A172 (cell line): ENCODE measurements at regions not wholly inside any gene's neighbourhood (a gene's known extent, or its start where the extent isn't known, plus 50 kb on each side); places are given as distances from the start of the nearest gene placed in this dataset.

Source experiments
- DNase-seq: peaks from one replicate; pipeline ENCODE4 v3.0.0-alpha.2; 2015; ENCODE audit warnings: low spot score

GRCh38 chr1:173395762-173396161 is 81.4 kb upstream of the PRDX6 start:
- DNase-seq: peak; percentile 11

GRCh38 chr1:173400387-173400995 is 76.6 kb upstream of the PRDX6 start:
- no peak for DNase-seq

- DNase-seq: no peak
Measured at GRCh38 chr1:173403996-173404395, 73.1 kb upstream of the PRDX6 start.

- no peak for DNase-seq
Measured at GRCh38 chr1:173405281-173405680, 71.9 kb upstream of the PRDX6 start.

DNA sequence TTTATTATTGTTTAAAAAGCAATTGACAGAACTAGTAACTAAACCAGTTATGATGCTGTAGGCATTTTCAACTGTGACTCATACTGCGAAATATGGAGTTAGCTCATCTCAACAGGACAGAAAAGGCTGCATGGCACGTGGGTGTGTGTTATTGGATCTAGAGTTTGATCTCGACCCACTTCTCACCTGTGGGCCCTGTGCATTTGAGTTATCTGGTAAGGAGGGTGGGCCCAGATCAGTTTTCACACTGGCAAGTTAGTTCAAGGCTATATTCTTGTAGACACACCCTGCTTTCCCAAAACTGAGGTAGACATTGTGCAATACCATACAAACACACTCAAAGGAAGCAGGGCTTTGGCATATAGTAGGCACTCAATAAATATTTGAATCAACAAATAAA is 71.3 kb upstream of the PRDX6 start:
- DNase-seq: peak; percentile 65

DNA sequence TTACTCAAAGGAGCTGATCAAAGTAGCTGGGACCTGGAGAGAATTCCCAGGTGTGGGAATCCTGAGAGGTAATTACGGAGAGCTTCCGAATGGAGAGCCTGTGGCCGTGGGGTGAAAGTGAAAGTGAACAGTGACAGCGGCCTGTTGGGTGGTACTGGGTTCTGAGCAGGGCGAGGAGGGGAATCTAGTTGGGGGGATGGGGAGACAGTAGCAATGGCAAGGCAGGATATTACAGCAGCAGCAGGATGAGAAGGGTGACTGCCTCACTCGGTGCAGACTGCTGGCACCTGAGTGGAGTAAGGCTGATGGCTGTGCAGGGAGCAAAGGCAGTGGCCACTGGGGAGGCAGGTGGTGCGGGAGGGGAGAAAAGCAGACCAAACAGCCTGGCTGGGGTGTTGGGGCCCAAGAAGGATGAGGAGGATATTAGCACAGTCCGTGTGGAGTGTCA is 70.3 kb upstream of the PRDX6 start:
- peak; percentile 14 for DNase-seq

DNA sequence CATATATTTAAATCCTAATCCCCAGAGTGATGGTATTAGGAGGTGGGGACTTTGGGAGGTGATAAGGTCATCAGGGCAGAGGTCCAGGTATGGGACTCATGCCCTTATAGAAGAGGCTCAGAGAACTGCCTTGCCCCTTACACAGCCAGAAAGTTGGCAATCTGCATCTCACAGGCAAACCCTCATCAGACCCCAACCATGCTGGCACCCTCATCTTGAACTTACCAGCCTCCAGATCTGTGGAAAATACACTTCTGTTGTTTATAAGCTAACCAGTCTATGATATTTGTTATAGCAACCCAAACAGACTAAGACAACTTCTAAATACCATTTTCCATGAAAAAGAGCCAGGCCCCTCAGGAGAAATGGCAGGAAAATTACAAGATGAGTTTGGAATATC is 69.3 kb upstream of the PRDX6 start:
- no peak for DNase-seq

DNA sequence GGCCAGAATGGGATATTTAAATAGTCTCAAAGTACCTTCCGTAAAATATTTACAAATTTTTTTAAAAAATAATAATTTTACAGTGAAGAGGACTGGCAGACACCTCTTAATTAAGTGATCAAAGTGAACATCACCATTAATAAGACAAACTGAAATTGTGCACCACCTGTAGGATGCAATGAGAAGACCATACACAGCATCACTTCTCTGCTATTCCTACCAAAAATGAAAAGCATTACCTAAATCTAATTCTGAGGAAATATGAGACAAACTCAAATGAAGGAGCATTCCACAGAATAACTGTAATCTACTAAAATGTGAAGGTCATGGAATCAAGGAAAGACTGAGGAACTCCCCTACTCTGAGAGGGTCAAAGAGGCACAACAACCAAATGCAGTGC is 68.2 kb upstream of the PRDX6 start:
- no peak for DNase-seq

DNA sequence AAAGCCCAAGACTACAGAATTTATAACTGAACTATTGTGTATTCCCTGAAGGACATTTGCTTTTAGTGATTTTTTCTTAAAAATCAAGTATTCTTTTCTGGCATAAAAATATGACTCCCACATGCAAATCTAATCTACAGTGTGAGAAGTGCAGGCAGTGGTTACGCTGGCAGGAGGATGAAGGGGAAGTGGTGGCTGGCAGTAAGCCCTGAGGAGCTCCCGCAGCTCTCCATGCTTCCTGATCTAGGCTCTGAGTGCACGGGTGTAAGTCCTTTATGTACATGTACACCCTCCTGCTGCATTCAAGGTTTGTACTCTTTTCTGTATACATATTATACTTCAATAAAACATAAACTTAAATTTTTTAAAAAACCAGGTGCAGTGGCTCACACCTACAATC is 67.5 kb upstream of the PRDX6 start:
- DNase-seq: peak; percentile 88

- no peak for DNase-seq
Measured at GRCh38 chr1:173410133-173410793, 66.9 kb upstream of the PRDX6 start.

- DNase-seq: no peak
Measured at GRCh38 chr1:173410794-173411236, 66.3 kb upstream of the PRDX6 start.

DNA sequence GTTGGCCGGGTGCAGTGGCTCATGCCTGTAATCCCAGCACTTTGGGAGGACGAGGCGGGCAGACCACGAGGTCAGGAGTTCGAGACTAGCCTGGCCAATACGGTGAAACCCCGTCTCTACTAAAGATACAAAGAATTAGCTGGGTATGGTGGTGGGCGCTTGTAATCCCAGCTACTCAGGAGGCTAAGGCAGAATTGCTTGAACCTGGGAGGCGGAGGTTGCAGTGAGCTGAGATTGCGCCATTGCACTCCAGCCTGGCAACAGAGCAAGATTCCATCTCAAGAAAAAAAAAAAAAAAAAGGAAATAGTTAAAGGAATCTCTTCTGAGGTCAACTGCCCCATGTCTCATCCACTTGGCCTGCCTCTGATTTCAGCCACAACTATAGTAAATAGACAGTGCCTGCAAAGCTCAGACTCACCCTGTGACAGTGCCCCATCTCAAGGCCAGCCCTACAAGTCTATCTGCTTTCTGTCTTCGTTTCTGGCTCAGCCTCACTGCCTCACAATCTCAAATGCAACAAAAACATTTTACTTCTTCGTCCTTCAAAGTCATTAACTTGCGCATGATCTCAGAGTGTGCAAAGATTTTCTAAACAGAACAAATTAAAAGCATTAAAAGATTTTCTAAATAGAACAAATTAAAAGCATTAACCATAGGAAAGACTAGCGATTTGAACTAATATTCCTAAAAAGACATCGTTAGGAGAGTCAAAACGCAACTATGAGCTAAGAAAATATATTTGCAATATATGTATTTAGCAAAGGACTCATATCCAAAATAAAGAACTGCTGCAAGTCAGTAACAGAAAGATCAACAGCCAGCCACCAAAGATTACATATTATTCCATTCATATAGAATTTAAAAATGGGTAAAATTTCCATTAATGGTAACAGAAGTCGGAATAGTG is 65.0 kb upstream of the PRDX6 start:
- peak; percentile 51 for DNase-seq

DNA sequence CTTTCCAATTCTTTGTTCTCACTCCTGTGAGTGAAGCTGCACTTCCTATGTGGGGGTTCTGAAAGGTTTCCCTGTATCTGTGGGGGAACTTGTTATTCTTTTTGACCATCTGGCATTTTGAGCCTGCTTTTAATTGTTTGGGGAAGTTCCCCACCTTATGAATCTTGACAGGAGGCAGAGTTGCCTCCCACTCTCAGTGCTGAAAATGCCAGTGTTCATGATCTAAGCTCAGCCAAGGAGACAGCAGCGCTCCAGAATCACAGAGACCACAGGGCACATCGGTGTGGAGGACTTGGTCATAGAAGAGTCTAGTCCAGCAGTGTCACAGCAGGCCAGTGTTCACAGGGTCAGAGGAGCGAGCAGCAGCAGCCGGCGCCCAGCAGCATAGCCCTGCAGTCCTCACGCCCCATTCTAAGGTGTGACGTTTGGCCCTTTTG is 63.8 kb upstream of the PRDX6 start:
- no peak for DNase-seq

DNA sequence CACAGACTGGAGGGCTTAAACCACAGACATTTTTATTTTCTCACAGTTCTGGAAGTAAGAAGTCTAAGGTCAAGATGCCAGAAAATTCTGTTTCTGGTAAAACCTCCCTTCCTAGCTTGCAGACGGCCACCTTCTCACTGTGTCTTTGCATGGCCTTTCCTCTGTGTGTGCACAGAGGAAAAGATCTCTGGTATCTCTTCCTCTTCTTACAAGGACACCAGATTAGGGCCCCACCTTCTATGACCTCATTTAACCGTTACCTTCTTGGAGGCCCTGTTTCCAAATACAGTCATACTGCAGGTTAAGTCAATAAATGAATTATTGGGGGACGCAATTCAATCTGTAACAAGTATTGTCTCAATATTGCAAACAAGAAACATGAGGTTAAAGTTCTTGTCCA is 63.0 kb upstream of the PRDX6 start:
- no peak for DNase-seq

GRCh38 chr1:173414539-173415226 is 62.5 kb upstream of the PRDX6 start:
- DNase-seq: no peak

- no peak for DNase-seq
Measured at GRCh38 chr1:173415490-173415889, 61.6 kb upstream of the PRDX6 start.

GRCh38 chr1:173415905-173416450 is 61.2 kb upstream of the PRDX6 start:
- no peak for DNase-seq

- DNase-seq: no peak
Measured at GRCh38 chr1:173417563-173417962, 59.6 kb upstream of the PRDX6 start.

DNA sequence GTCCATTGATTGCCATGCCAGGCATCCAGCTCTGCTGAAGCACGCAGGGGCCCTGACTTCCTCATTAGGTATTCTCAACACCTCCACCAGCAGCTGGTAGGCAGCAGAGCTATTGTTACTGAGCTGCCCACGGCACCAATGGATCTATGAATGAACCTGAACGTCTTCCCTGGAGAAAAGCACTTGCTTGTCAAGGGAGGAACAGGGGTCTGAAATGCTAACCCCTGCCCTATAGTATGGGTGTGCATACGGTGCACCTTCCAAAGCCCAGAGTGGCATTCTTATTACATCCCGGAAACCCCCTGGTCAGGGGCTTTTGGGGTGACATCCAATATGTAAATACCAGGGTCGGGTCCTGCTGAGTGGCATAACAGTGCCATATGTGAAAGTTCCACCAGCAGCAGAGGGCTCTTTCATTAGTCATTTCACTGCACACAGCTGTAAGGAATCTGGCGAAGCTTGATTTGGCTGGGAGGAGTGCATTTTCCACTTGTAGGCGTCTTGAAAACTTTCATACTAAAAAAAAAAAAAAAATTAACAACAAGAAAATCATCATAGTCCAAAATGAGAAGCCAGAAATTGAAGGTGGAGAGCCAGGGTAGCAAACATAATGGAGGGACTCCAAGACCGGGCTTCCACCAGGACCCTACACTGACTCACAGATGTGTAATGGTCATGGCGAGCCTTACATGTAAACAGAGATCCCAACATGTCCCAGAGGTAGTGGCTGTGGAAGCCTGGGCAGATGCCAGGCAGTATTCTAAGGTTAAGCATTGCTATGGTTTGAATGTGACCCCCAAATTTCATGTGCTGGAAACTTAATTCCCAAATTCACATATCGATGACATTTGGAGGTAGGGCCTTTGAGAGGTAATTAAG is 58.8 kb upstream of the PRDX6 start:
- no peak for DNase-seq

GRCh38 chr1:173420330-173420806 is 56.8 kb upstream of the PRDX6 start:
- DNase-seq: peak; percentile 96

DNA sequence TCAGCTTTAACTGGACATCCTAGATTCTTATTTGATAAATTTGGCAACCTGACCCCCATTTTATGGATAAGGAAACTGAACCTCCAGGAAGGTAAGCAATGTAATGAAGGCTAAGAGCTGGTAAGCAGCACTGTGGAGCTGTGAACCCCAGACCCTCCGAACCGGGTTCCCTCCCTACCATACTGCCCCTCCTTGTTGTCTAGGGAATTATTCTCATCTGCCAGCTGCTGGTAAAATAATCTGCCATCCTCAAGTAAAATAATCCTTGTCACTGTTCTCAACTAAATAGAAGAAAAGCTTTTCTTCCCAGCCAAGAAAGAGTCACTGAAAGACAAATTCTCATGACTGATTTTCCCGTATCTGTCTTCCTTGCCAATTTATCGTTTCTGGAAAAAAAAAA is 55.8 kb upstream of the PRDX6 start:
- DNase-seq: no peak
